ENCODE measurements at regions not wholly inside any gene's neighbourhood (a gene's known extent, or its start where the extent isn't known, plus 50 kb on each side); places are given as distances from the start of the nearest gene placed in this dataset.

- no peak overlapping the region for H3K4me3 ChIP-seq (ENCODE audit: low read depth, low read length)
- in situ Hi-C loops (cut with HindIII; ENCODE audit: low pct_ligation_motif_present, low sequenced_read_pairs), result no loop called here
Observed at GRCh38 chr21:27306206-27306605, 339.3 kb upstream of the ADAMTS5 start.

GRCh38 chr21:27301220-27301619 is 334.3 kb upstream of the ADAMTS5 start:
- H3K27ac ChIP-seq, result no peak overlapping the region
- H3K27me3 ChIP-seq (replicated peaks), result no peaks in the 10 kb centered on the region
- no peak overlapping the region for H3K4me3 ChIP-seq (ENCODE audit: low read depth, low read length)
- TF ChIP-seq CTCF (IDR thresholded peaks at IDR 0.05; ENCODE audit: low read depth, low read length, missing control alignments), result no peak
- DNase-seq, result no peak
- in situ Hi-C loops (cut with HindIII; ENCODE audit: low pct_ligation_motif_present, low sequenced_read_pairs), result no loop called here
- H3K36me3 ChIP-seq (replicated peaks), result no peaks in the 10 kb centered on the region

More at GRCh38 chr21:27306206-27306605, 339.3 kb upstream of the ADAMTS5 start:
- no peak for TF ChIP-seq CTCF (IDR thresholded peaks at IDR 0.05; ENCODE audit: low read depth, low read length, missing control alignments)
- Histone ChIP-seq H3K27me3 (replicated peaks) (no peaks in the 10 kb centered on the region), H3K27ac (no peak overlapping the region), H3K36me3 (replicated peaks) (no peaks in the 10 kb centered on the region)
- no peak for DNase-seq

DNA sequence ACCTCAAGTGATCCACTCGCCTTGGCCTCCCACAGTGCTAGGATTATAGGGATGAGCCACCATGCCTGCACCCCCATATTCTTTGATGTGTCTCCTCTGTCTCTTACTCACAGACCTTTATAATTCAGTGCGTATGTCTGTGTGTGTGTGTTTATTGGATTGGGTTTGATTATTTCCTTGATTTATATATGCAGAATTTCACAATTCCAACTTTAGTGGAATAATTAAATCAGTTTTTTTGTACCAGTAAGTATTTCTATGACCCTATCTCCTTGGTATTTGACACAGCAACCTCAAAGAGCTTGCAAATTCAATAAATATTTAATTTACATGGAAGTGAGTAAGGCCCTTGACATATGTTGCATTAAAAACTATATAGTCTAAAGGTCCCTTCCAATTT is 333.9 kb upstream of the ADAMTS5 start:
- no peak for DNase-seq
- Histone ChIP-seq H3K27me3 (replicated peaks) (no peaks in the 10 kb centered on the region), H3K27ac (no peak overlapping the region), H3K36me3 (replicated peaks) (no peaks in the 10 kb centered on the region), H3K4me3 (ENCODE audit: low read depth, low read length) (no peak overlapping the region)
- in situ Hi-C loops (cut with HindIII; ENCODE audit: low pct_ligation_motif_present, low sequenced_read_pairs), result no loop called here
- no peak for TF ChIP-seq CTCF (IDR thresholded peaks at IDR 0.05; ENCODE audit: low read depth, low read length, missing control alignments)

GRCh38 chr21:27298465-27298864 is 331.6 kb upstream of the ADAMTS5 start:
- Histone ChIP-seq H3K36me3 (replicated peaks) (no peaks in the 10 kb centered on the region), H3K4me3 (ENCODE audit: low read depth, low read length) (no peak overlapping the region), H3K27me3 (replicated peaks) (no peaks in the 10 kb centered on the region), H3K27ac (no peak overlapping the region)
- in situ Hi-C loops (cut with HindIII; ENCODE audit: low pct_ligation_motif_present, low sequenced_read_pairs), result no loop called here
- TF ChIP-seq CTCF (IDR thresholded peaks at IDR 0.05; ENCODE audit: low read depth, low read length, missing control alignments), result no peak
- no peak for DNase-seq

DNA sequence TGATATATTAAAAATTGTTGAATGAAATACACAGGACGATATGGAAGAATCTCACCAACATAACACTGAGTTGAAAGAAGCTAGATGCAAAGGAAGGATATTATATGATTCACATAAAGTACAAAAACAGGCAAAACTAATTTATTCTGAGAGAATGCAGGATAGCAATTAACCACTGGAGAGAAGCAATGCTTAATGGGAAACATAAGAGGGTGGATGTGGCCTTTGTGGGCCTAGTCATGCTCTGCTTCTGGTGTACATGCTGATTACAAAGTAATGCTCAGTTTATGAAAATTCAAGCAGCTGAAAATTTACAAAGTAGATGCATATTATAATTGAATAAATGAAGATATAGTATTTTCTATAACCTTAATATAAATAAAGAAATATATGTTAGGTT is 326.4 kb upstream of the ADAMTS5 start:
- no peaks in the 10 kb centered on the region for H3K27me3 ChIP-seq (replicated peaks)
- in situ Hi-C loops (cut with HindIII; ENCODE audit: low pct_ligation_motif_present, low sequenced_read_pairs), result no loop called here

More for the DNA sequence above, 326.4 kb upstream of the ADAMTS5 start:
- no peak overlapping the region for H3K4me3 ChIP-seq (ENCODE audit: low read depth, low read length)
- no peak for TF ChIP-seq CTCF (IDR thresholded peaks at IDR 0.05; ENCODE audit: low read depth, low read length, missing control alignments)
- no peak overlapping the region for H3K27ac ChIP-seq
- DNase-seq, result no peak
- no peaks in the 10 kb centered on the region for H3K36me3 ChIP-seq (replicated peaks)

Data from brain microvascular endothelial cell (primary cell).